B cell (primary cell): ENCODE measurements at regions not wholly inside any gene's neighbourhood (a gene's known extent, or its start where the extent isn't known, plus 50 kb on each side); places are given as distances from the start of the nearest gene placed in this dataset.

ENCODE experiments used
- EZH2 ChIP-seq: IDR thresholded peaks from 2 replicates; pipeline ENCODE4 v1.6.1; 2012; ENCODE audit warnings: borderline replicate concordance, low read depth, mild to moderate bottlenecking, moderate library complexity, low read length; ENCODE audit not compliant: insufficient read depth, poor library complexity, severe bottlenecking
- TF ChIP-seq, protein P1 (sequence below): fragments of 200-600 bp; IDR thresholded peaks from one replicate; pipeline ENCODE4 v1.8.0; 2022; ENCODE audit warnings: antibody characterized with exemption, mild to moderate bottlenecking

DNA sequence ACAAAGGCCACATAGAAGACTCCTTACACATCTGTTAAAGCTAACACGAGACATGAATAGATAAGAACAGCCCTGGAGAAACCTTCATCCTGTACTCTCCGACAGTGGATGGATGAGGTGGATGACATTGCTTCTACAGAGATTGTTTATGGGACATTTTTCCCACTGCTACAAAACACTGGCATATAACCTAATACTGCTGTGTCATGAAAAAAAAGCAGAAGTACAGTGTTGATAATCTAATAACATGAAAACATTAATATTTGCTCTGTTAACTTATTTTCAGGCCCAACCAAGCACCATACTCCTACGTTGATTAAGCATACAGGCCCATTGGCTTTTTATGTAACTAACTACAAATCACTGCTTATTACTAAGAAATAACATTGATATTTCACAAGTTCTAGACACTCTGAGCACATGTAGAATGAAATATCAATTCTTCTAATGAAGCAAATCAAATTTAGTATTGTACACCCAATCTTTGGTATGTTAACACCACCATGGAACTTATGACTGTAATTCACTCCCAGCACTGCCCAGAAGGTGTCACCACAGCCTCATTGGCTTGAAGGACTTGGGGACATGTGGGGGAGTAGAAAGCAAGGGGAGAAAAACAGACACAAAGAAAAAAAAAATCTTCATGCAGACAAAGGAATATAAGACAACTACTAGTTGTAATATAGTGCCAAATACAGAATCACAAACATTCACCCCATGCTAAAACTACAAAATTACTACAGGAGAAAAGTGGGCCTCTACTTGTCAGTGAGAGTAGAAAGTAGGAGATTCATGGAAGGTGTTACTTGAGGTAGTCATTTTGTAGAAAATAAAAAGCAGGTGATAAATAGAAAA, 330.0 kb upstream of the PMFBP1 start:
- TF ChIP-seq, protein P1, sequence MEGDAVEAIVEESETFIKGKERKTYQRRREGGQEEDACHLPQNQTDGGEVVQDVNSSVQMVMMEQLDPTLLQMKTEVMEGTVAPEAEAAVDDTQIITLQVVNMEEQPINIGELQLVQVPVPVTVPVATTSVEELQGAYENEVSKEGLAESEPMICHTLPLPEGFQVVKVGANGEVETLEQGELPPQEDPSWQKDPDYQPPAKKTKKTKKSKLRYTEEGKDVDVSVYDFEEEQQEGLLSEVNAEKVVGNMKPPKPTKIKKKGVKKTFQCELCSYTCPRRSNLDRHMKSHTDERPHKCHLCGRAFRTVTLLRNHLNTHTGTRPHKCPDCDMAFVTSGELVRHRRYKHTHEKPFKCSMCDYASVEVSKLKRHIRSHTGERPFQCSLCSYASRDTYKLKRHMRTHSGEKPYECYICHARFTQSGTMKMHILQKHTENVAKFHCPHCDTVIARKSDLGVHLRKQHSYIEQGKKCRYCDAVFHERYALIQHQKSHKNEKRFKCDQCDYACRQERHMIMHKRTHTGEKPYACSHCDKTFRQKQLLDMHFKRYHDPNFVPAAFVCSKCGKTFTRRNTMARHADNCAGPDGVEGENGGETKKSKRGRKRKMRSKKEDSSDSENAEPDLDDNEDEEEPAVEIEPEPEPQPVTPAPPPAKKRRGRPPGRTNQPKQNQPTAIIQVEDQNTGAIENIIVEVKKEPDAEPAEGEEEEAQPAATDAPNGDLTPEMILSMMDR = peak; percentile 78
- TF ChIP-seq EZH2 = no peak
